Hepatocyte (in vitro differentiated cells): ENCODE measurements at regions not wholly inside any gene's neighbourhood (a gene's known extent, or its start where the extent isn't known, plus 50 kb on each side); places are given as distances from the start of the nearest gene placed in this dataset.

ENCODE experiments used
- EZH2 ChIP-seq: fragments of 200-600 bp; sonication (generic); IDR thresholded peaks from 2 replicates; pipeline ENCODE4 v1.6.1; 2016; ENCODE audit warnings: antibody characterized with exemption, mild to moderate bottlenecking, borderline replicate concordance
- EZH2phosphoT487 ChIP-seq: fragments of 200-600 bp; sonication (generic); IDR thresholded peaks from one replicate; pipeline ENCODE4 v1.6.1; 2018; ENCODE audit warnings: antibody characterized with exemption, mild to moderate bottlenecking, low read depth, moderate library complexity; ENCODE audit not compliant: unreplicated experiment, severe bottlenecking
- TF ChIP-seq, protein P1 (sequence below): fragments of 200-600 bp; sonication (generic); IDR thresholded peaks from 2 replicates; pipeline ENCODE4 v1.5.1; 2016; ENCODE audit warnings: antibody characterized with exemption, mild to moderate bottlenecking; ENCODE audit not compliant: poor library complexity

GRCh38 chr9:30160570-30160969, 2223.9 kb upstream of the ACO1 start:
- TF ChIP-seq, protein P1, sequence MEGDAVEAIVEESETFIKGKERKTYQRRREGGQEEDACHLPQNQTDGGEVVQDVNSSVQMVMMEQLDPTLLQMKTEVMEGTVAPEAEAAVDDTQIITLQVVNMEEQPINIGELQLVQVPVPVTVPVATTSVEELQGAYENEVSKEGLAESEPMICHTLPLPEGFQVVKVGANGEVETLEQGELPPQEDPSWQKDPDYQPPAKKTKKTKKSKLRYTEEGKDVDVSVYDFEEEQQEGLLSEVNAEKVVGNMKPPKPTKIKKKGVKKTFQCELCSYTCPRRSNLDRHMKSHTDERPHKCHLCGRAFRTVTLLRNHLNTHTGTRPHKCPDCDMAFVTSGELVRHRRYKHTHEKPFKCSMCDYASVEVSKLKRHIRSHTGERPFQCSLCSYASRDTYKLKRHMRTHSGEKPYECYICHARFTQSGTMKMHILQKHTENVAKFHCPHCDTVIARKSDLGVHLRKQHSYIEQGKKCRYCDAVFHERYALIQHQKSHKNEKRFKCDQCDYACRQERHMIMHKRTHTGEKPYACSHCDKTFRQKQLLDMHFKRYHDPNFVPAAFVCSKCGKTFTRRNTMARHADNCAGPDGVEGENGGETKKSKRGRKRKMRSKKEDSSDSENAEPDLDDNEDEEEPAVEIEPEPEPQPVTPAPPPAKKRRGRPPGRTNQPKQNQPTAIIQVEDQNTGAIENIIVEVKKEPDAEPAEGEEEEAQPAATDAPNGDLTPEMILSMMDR: no peak
- TF ChIP-seq EZH2 (no peak), EZH2phosphoT487 (no peak)
